Neural cell (in vitro differentiated cells): ENCODE measurements at regions not wholly inside any gene's neighbourhood (a gene's known extent, or its start where the extent isn't known, plus 50 kb on each side); places are given as distances from the start of the nearest gene placed in this dataset.

Source experiments
- H2AFZ ChIP-seq: fragments of 200-600, 300-800 bp; sonication (generic), shearing (Covaris generic); 2 replicates; pipeline ENCODE4 v1.6.0; 2014; ENCODE audit warnings: low read depth, mild to moderate bottlenecking, antibody characterized with exemption, low read length, moderate library complexity
- H3F3A ChIP-seq: fragments of 200-600 bp; shearing (Covaris generic); 2 replicates; pipeline ENCODE4 v1.6.1; 2016; ENCODE audit warnings: mild to moderate bottlenecking, moderate library complexity, mixed read lengths, antibody characterized with exemption, low read length; ENCODE audit not compliant: insufficient read depth, poor library complexity, severe bottlenecking
- H3K27ac ChIP-seq: fragments of 200-600, 300-800 bp; sonication (generic), shearing (Covaris generic); 2 replicates; pipeline ENCODE4 v1.5.1; 2014; ENCODE audit warnings: mild to moderate bottlenecking, low read length, moderate library complexity
- H3K27me3 ChIP-seq: fragments of 300-800, 200-600 bp; sonication (generic), shearing (Covaris generic); 2 replicates; pipeline ENCODE4 v1.6.0; 2014; ENCODE audit warnings: mild to moderate bottlenecking, low read depth, low read length, moderate library complexity; ENCODE audit not compliant: insufficient read depth
- H3K36me3 ChIP-seq: fragments of 300-800, 200-600 bp; sonication (generic), shearing (Covaris generic); 2 replicates; pipeline ENCODE4 v1.5.1; 2014; ENCODE audit warnings: mild to moderate bottlenecking, antibody characterized with exemption, low read length, moderate library complexity; ENCODE audit not compliant: insufficient read depth
- H3K4me2 ChIP-seq: fragments of 300-800, 200-600 bp; sonication (generic), shearing (Covaris generic); 2 replicates; pipeline ENCODE4 v1.6.0; 2014; ENCODE audit warnings: mild to moderate bottlenecking, low read length
- H3K4me3 ChIP-seq: fragments of 300-800, 200-600 bp; sonication (generic), shearing (Covaris generic); 2 replicates; pipeline ENCODE4 v1.5.1; 2014; ENCODE audit warnings: mild to moderate bottlenecking, low read length, moderate library complexity
- H3K79me2 ChIP-seq: fragments of 200-600 bp; shearing (Covaris generic); replicated peaks from 2 replicates; pipeline ENCODE4 v1.6.0; 2014; ENCODE audit warnings: mild to moderate bottlenecking, low read length, moderate library complexity; ENCODE audit not compliant: insufficient read depth
- H3K9ac ChIP-seq: fragments of 300-800, 200-600 bp; sonication (generic), shearing (Covaris generic); 2 replicates; pipeline ENCODE4 v1.6.1; 2016; ENCODE audit warnings: mild to moderate bottlenecking, low read length, mixed read lengths
- H3K9me2 ChIP-seq: fragments of 200-600 bp; shearing (Covaris generic); 2 replicates; pipeline ENCODE4 v1.6.1; 2016; ENCODE audit warnings: mild to moderate bottlenecking, low read length, mixed read lengths; ENCODE audit not compliant: insufficient read depth
- H3K9me3 ChIP-seq: fragments of 200-600, 300-800 bp; sonication (generic), shearing (Covaris generic); 2 replicates; pipeline ENCODE4 v1.6.1; 2016; ENCODE audit warnings: mild to moderate bottlenecking, mixed run types, low read length, moderate library complexity, mixed read lengths
- H4K20me1 ChIP-seq: fragments of 200-600 bp; shearing (Covaris generic); 2 replicates; pipeline ENCODE4 v1.6.1; 2016; ENCODE audit warnings: mild to moderate bottlenecking, mixed run types; ENCODE audit not compliant: insufficient read depth
- EP300 ChIP-seq: fragments of 450-650 bp; conservative IDR thresholded peaks from 2 replicates; pipeline ENCODE4 v1.6.1; 2014; ENCODE audit warnings: antibody characterized with exemption, mild to moderate bottlenecking, moderate library complexity; ENCODE audit not compliant: poor library complexity, severe bottlenecking
- EZH2 ChIP-seq: fragments of 200-600, 300-800 bp; shearing (Covaris generic), sonication (generic); IDR thresholded peaks from 2 replicates; pipeline ENCODE4 v1.6.1; 2014; ENCODE audit warnings: antibody characterized with exemption, low read length, borderline replicate concordance, mild to moderate bottlenecking; ENCODE audit not compliant: insufficient read depth, poor library complexity, severe bottlenecking
- MXI1 ChIP-seq: fragments of 450-650 bp; conservative IDR thresholded peaks from 2 replicates; pipeline ENCODE4 v1.6.1; 2014; ENCODE audit warnings: antibody characterized with exemption, mild to moderate bottlenecking; ENCODE audit not compliant: poor library complexity, severe bottlenecking
- POLR2AphosphoS5 ChIP-seq: IDR thresholded peaks from 2 replicates; pipeline ENCODE4 v1.6.1; 2012
- RAD21 ChIP-seq: fragments of 450-650 bp; conservative IDR thresholded peaks from 2 replicates; pipeline ENCODE4 v1.6.1; 2014; ENCODE audit warnings: antibody characterized with exemption, mild to moderate bottlenecking, moderate library complexity
- SMC3 ChIP-seq: fragments of 450-650 bp; conservative IDR thresholded peaks from 2 replicates; pipeline ENCODE4 v1.6.1; 2014; ENCODE audit warnings: antibody characterized with exemption, mild to moderate bottlenecking, moderate library complexity; ENCODE audit not compliant: poor library complexity
- TAF1 ChIP-seq: IDR thresholded peaks from 2 replicates; pipeline ENCODE4 v1.6.1; 2012; ENCODE audit warnings: low read depth
- TF ChIP-seq, protein P1 (sequence below): IDR thresholded peaks from 2 replicates; pipeline ENCODE4 v1.6.1; 2012; ENCODE audit warnings: borderline replicate concordance
- TF ChIP-seq, protein P2 (sequence below): fragments of 450-650 bp; IDR thresholded peaks from 2 replicates; pipeline ENCODE4 v1.5.1; 2014; ENCODE audit warnings: antibody characterized with exemption, mild to moderate bottlenecking, moderate library complexity; ENCODE audit not compliant: poor library complexity, severe bottlenecking

DNA sequence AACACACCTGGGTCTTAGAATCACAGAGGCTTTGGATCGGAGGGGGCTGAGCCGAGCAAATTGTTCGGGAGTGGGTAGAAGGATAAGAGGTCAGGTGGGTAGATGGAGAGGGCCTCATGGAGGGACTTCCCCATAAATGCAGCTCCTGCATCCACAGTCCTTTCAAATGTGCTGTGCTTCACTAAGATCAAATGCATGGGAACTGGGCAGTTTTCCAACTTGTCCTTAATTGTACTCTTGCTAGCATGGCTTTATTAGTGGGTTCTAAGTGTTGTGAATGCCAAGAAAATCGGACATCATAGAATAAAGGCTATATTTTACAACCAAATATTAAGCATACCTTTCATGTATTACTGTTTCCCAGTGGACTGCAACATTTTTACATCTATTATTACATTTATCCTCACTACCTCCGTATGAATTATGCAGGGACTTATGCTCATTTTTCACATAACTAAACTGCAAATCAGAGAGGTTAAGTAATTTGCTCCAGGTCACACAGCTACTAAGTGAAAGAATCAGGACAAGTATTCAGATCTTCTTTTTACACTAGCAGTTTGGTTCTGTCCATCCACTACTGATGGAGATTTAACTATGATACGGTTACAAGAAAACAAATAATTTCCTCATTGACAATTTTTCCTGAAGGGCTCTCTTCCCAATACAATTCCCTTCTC, 174.5 kb upstream of the RUNX1 start:
- Histone ChIP-seq H3K4me2 (no peak overlapping the region), H3K9me2 (no peaks in the 10 kb centered on the region), H3K79me2 (no peaks in the 10 kb centered on the region), H3F3A (no peaks in the 10 kb centered on the region), H4K20me1 (no peaks in the 10 kb centered on the region), H3K27ac (no peak overlapping the region), H3K27me3 (no peaks in the 10 kb centered on the region), H2AFZ (no peak overlapping the region), H3K9me3 (no peaks in the 10 kb centered on the region), H3K36me3 (no peaks in the 10 kb centered on the region), H3K4me3 (no peak overlapping the region), H3K9ac (no peak overlapping the region)
- TF ChIP-seq, protein P1, sequence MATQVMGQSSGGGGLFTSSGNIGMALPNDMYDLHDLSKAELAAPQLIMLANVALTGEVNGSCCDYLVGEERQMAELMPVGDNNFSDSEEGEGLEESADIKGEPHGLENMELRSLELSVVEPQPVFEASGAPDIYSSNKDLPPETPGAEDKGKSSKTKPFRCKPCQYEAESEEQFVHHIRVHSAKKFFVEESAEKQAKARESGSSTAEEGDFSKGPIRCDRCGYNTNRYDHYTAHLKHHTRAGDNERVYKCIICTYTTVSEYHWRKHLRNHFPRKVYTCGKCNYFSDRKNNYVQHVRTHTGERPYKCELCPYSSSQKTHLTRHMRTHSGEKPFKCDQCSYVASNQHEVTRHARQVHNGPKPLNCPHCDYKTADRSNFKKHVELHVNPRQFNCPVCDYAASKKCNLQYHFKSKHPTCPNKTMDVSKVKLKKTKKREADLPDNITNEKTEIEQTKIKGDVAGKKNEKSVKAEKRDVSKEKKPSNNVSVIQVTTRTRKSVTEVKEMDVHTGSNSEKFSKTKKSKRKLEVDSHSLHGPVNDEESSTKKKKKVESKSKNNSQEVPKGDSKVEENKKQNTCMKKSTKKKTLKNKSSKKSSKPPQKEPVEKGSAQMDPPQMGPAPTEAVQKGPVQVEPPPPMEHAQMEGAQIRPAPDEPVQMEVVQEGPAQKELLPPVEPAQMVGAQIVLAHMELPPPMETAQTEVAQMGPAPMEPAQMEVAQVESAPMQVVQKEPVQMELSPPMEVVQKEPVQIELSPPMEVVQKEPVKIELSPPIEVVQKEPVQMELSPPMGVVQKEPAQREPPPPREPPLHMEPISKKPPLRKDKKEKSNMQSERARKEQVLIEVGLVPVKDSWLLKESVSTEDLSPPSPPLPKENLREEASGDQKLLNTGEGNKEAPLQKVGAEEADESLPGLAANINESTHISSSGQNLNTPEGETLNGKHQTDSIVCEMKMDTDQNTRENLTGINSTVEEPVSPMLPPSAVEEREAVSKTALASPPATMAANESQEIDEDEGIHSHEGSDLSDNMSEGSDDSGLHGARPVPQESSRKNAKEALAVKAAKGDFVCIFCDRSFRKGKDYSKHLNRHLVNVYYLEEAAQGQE, result no peak
- TF ChIP-seq POLR2AphosphoS5, result no peak
- no peak for TF ChIP-seq EZH2
- TF ChIP-seq MXI1, result no peak
- TF ChIP-seq, protein P2, sequence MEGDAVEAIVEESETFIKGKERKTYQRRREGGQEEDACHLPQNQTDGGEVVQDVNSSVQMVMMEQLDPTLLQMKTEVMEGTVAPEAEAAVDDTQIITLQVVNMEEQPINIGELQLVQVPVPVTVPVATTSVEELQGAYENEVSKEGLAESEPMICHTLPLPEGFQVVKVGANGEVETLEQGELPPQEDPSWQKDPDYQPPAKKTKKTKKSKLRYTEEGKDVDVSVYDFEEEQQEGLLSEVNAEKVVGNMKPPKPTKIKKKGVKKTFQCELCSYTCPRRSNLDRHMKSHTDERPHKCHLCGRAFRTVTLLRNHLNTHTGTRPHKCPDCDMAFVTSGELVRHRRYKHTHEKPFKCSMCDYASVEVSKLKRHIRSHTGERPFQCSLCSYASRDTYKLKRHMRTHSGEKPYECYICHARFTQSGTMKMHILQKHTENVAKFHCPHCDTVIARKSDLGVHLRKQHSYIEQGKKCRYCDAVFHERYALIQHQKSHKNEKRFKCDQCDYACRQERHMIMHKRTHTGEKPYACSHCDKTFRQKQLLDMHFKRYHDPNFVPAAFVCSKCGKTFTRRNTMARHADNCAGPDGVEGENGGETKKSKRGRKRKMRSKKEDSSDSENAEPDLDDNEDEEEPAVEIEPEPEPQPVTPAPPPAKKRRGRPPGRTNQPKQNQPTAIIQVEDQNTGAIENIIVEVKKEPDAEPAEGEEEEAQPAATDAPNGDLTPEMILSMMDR, result no peak
- TF ChIP-seq EP300, result no peak
- no peak for TF ChIP-seq TAF1
- TF ChIP-seq RAD21, result no peak
- TF ChIP-seq SMC3, result no peak

DNA sequence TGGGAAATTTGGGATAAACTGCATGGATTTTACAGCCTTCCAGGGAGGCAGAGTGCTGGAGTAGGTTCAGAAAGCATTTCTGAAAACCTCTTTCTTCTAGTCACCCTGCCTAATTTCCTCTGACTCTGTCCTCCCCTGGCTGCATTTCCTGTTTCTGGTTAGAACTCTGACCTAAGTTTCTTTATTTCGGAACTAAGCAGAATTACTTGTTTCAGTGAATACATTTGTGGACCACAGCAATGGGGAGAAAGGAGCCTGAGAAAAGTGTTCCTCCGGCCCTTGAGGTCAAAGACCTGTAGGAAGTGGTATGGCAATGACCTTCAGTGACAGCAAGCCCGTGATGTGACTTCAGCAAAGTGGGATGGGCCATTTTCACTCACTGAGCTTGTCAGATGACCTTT, 173.4 kb upstream of the RUNX1 start:
- no peaks in the 10 kb centered on the region for H3F3A ChIP-seq
- no peaks in the 10 kb centered on the region for H4K20me1 ChIP-seq
- H3K27me3 ChIP-seq, result no peaks in the 10 kb centered on the region
- TF ChIP-seq, protein P1, result no peak
- no peak for TF ChIP-seq MXI1
- TF ChIP-seq, protein P2, result no peak
- no peak for TF ChIP-seq EZH2
- TF ChIP-seq POLR2AphosphoS5, result no peak
- TF ChIP-seq SMC3, result no peak
- no peak for TF ChIP-seq TAF1
- no peak for TF ChIP-seq RAD21
- no peak for TF ChIP-seq EP300
- no peak overlapping the region for H2AFZ ChIP-seq
- H3K4me3 ChIP-seq, result no peak overlapping the region
- H3K9me3 ChIP-seq, result no peaks in the 10 kb centered on the region
- H3K9ac ChIP-seq, result no peak overlapping the region
- no peaks in the 10 kb centered on the region for H3K9me2 ChIP-seq
- no peak overlapping the region for H3K4me2 ChIP-seq
- H3K36me3 ChIP-seq, result no peaks in the 10 kb centered on the region
- H3K27ac ChIP-seq, result no peak overlapping the region
- H3K79me2 ChIP-seq, result no peaks in the 10 kb centered on the region
